HFF-Myc (cell line): ENCODE measurements at regions not wholly inside any gene's neighbourhood (a gene's known extent, or its start where the extent isn't known, plus 50 kb on each side); places are given as distances from the start of the nearest gene placed in this dataset.

Source experiments
- DNase-seq: peaks from one replicate; pipeline ENCODE4 v3.0.0-alpha.2; 2011; ENCODE audit warnings: low read depth; ENCODE audit errors: extremely low read depth
- H3K4me3 ChIP-seq: replicated peaks from 2 replicates; pipeline ENCODE4 v1.5.1; 2011; ENCODE audit warnings: low read depth, mild to moderate bottlenecking, control low read depth, low read length
- TF ChIP-seq, protein P1 (sequence below): IDR thresholded peaks from 2 replicates; pipeline ENCODE4 v1.5.1; 2012; ENCODE audit warnings: mild to moderate bottlenecking, low read depth, low read length, control low read depth; ENCODE audit errors: missing control alignments

DNA sequence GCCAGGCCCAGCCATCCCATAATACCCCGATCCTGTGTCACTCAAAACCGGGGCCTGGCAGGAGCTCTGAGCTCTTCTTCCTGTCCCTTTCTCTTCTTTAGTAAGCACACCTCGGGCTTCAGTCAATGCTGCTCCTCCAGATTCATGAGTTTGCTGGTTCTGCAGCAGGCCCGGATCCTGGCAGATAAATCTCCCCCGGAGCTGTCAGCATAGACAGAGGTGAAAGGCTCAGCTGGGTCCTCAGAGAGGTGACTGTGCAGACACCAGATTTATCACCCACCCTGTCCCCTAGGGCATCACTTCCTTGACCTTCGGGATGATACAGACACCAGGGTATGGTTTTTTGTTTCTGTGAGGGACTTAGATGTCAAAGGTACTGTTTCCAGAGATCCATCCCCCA, 242.5 kb upstream of the N4BP1 start:
- no peak for DNase-seq
- TF ChIP-seq, protein P1, sequence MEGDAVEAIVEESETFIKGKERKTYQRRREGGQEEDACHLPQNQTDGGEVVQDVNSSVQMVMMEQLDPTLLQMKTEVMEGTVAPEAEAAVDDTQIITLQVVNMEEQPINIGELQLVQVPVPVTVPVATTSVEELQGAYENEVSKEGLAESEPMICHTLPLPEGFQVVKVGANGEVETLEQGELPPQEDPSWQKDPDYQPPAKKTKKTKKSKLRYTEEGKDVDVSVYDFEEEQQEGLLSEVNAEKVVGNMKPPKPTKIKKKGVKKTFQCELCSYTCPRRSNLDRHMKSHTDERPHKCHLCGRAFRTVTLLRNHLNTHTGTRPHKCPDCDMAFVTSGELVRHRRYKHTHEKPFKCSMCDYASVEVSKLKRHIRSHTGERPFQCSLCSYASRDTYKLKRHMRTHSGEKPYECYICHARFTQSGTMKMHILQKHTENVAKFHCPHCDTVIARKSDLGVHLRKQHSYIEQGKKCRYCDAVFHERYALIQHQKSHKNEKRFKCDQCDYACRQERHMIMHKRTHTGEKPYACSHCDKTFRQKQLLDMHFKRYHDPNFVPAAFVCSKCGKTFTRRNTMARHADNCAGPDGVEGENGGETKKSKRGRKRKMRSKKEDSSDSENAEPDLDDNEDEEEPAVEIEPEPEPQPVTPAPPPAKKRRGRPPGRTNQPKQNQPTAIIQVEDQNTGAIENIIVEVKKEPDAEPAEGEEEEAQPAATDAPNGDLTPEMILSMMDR: no peak
- no peak overlapping the region for H3K4me3 ChIP-seq

DNA sequence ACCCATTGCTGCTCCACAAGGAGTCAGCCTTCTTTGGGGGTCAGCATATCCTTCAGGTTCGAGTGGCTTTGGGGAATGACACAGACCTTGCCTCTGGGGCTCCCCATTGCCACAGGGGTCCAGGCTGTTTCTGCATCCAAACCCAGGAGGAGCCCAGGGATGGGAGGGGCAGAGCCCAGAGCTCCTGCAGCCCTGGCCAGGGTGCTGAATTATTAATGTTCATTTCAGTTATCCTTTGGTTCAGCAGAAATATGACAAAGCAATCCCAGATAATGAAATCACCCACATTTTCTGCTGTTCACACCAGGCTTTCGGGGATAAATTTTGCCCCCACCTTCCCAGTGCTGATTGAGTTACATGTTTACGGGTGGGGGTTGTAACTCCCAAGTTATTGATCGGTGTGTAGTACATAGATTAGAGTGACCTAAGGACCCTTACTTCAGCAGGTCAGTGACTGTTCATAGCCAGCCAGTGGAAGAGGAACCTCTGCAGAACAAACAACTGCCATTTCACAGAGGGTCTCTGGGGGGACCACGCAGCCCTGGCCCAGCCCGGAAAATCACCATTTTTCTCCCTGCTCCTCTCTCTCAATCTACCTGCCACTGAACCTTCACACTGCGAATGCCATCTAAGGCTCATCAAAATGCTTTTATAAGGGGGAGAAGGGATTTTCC, 240.3 kb upstream of the N4BP1 start:
- DNase-seq: no peak
- no peak overlapping the region for H3K4me3 ChIP-seq
- TF ChIP-seq, protein P1: no peak

DNA sequence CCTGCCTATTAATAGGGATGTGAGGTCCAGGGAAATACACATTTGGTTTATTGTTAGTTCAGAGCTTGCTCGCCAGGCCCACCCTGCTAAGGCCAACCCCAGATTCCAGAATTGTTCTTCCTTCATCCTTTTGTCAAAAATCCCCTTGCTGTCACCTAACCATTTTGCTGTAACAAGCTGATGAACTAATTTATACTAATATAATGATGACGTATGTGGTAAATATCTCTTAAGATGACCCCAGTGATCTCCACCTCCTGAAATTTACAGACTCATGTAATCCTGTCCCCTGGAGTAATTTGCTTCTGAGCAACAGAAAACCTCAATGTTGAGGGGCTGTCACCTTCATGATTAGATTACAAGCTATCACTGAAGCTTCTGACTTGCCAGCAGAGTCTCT, 236.3 kb upstream of the N4BP1 start:
- no peak overlapping the region for H3K4me3 ChIP-seq
- no peak for DNase-seq
- TF ChIP-seq, protein P1: no peak

DNA sequence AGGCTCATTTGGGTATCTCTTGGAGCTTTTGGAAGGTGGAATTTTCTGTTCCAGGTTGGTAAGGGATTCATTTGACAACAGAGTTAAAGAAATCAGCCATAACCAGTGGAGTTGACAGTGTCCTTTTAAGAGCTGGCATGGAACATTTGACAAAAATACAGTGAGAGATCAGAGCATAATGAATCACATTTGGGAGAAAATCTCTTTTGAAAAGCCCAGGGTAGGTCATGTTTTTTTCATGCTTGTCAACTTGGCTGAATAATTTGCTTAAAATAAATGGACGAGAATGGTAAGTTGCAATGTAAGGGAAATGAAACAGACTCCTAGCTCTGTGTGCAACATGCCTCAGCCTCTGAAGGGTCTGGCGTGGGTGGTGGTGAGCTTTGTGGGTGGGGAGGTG, 235.3 kb upstream of the N4BP1 start:
- H3K4me3 ChIP-seq: no peak overlapping the region
- no peak for DNase-seq
- TF ChIP-seq, protein P1: no peak

DNA sequence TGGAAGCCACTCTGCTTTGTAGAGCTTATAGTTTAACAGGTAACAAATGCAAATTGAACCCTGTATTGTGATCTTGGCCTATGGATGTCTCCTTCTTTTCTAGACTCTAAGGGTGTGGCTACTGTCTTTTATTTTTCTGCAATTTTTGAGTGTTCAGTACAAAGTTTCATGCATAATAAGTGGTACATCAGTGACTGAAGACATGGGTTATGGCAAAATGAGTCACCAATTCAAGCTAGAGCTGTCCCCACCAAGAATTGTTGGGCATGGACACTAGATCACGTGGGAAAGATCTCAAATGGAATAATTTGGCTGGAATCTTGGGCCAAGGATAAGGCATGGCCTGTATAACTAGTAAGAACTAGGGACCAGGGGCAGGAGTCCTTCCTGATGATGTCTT, 228.4 kb upstream of the N4BP1 start:
- DNase-seq: no peak
- TF ChIP-seq, protein P1: no peak

GRCh38 chr16:48836636-48837035, 226.7 kb upstream of the N4BP1 start:
- DNase-seq: no peak
- TF ChIP-seq, protein P1: no peak
- H3K4me3 ChIP-seq: no peak overlapping the region

More for the DNA sequence above, 228.4 kb upstream of the N4BP1 start:
- H3K4me3 ChIP-seq: no peak overlapping the region

DNA sequence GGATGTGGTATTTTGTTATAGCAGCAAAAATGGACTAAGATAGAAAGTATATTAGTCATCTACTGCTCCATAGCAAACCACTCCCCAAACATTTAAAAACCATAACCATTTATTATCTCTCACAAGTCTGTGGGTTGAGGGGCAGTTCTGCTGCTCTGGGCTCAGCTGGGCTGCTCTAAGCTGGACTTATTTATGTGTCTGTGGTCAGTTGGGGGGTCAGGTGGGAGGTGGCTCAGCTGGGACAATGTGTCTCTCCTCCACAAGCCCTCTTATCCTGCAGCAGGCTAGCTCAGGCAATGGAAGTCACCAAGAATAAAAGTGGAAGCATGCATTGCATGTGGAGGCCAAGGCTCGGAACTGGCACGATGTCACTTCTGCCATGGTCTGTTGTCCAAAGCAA, 226.1 kb upstream of the N4BP1 start:
- TF ChIP-seq, protein P1: no peak
- no peak for DNase-seq
- H3K4me3 ChIP-seq: no peak overlapping the region
